Sigmoid colon (tissue), 3 donors: ENCODE measurements at regions not wholly inside any gene's neighbourhood (a gene's known extent, or its start where the extent isn't known, plus 50 kb on each side); places are given as distances from the start of the nearest gene placed in this dataset.

Source experiments
- CTCF ChIP-seq, 4 experiments: fragments of 450-650 bp in 3 of 4; fragments of 200-600 bp in 1 of 4; IDR thresholded peaks; one replicate each; pipeline ENCODE4 v1.5.1; 2016 to 2019; ENCODE audit warnings: antibody characterized with exemption in 4 of 4, mild to moderate bottlenecking in 3 of 4, moderate library complexity in 2 of 4
- POLR2A ChIP-seq, 2 donors: fragments of 450-650 bp; IDR thresholded peaks; one replicate each; pipeline ENCODE4 v1.6.1; 2016; ENCODE audit warnings: antibody characterized with exemption in 2 of 2, mild to moderate bottlenecking in 2 of 2, moderate library complexity in 2 of 2

GRCh38 chr4:179880756-179881155 is 2362.4 kb upstream of the TENM3 start:
- TF ChIP-seq CTCF (IDR thresholded peaks at IDR 0.05) = no peak
- TF ChIP-seq POLR2A (IDR thresholded peaks at IDR 0.05) = no peak
